Trophoblast cell (in vitro differentiated cells and primary cell): ENCODE measurements at regions not wholly inside any gene's neighbourhood (a gene's known extent, or its start where the extent isn't known, plus 50 kb on each side); places are given as distances from the start of the nearest gene placed in this dataset.

Source experiments
- DNase-seq, 2 donors: peaks; one replicate each; pipeline ENCODE4 v3.0.0-alpha.2; 2016
- H2AFZ ChIP-seq: 2 replicates; pipeline ENCODE4 v1.6.1; 2013; ENCODE audit warnings: low read length, moderate library complexity, mild to moderate bottlenecking; ENCODE audit not compliant: insufficient read depth, poor library complexity
- H2AK5ac ChIP-seq: 2 replicates; pipeline ENCODE4 v1.6.1; 2013; ENCODE audit warnings: mild to moderate bottlenecking, low read length
- H2BK120ac ChIP-seq: 2 replicates; pipeline ENCODE4 v1.6.1; 2013; ENCODE audit warnings: low read length, mild to moderate bottlenecking, moderate library complexity; ENCODE audit not compliant: insufficient read depth, poor library complexity
- H2BK12ac ChIP-seq: 2 replicates; pipeline ENCODE4 v1.6.1; 2013; ENCODE audit warnings: mild to moderate bottlenecking, low read length, moderate library complexity
- H2BK5ac ChIP-seq: 2 replicates; pipeline ENCODE4 v1.6.1; 2013; ENCODE audit warnings: low read length, low read depth, moderate library complexity, mild to moderate bottlenecking; ENCODE audit not compliant: poor library complexity
- H3K14ac ChIP-seq: 2 replicates; pipeline ENCODE4 v1.6.1; 2013; ENCODE audit warnings: mild to moderate bottlenecking, low read length
- H3K18ac ChIP-seq: 2 replicates; pipeline ENCODE4 v1.6.1; 2013; ENCODE audit warnings: mild to moderate bottlenecking, low read length
- H3K23ac ChIP-seq: 2 replicates; pipeline ENCODE4 v1.6.1; 2013; ENCODE audit warnings: low read length
- H3K27ac ChIP-seq: 2 replicates; pipeline ENCODE4 v1.5.1; 2013; ENCODE audit warnings: low read depth, mild to moderate bottlenecking, inconsistent platforms, low read length, moderate library complexity
- H3K27me3 ChIP-seq: 2 replicates; pipeline ENCODE4 v1.6.1; 2013; ENCODE audit warnings: inconsistent platforms, mild to moderate bottlenecking, low read length, moderate library complexity; ENCODE audit not compliant: insufficient read depth
- H3K36me3 ChIP-seq, 2 experiments: 1 replicate in 1 of 2; 2 replicates in 1 of 2; pipeline ENCODE4 v1.6.1; 2013; ENCODE audit warnings: low read length in 2 of 2, mild to moderate bottlenecking in 2 of 2, moderate library complexity in 1 of 2; ENCODE audit not compliant: insufficient read depth in 2 of 2, control insufficient read depth in 1 of 2
- H3K4ac ChIP-seq: 2 replicates; pipeline ENCODE4 v1.6.1; 2013; ENCODE audit warnings: low read depth, mild to moderate bottlenecking, low read length, moderate library complexity
- H3K4me1 ChIP-seq, 2 experiments: 1 replicate in 1 of 2; 2 replicates in 1 of 2; pipeline ENCODE4 v1.6.1; 2013; ENCODE audit warnings: low read length in 2 of 2, mild to moderate bottlenecking in 2 of 2, moderate library complexity in 1 of 2; ENCODE audit not compliant: insufficient read depth in 2 of 2, control insufficient read depth in 1 of 2
- H3K4me2 ChIP-seq: 2 replicates; pipeline ENCODE4 v1.6.1; 2013; ENCODE audit warnings: inconsistent platforms, mild to moderate bottlenecking, low read length, moderate library complexity
- H3K4me3 ChIP-seq: 2 replicates; pipeline ENCODE4 v1.5.1; 2013; ENCODE audit warnings: mild to moderate bottlenecking, low read depth, low read length, inconsistent platforms
- H3K79me1 ChIP-seq: one replicate; pipeline ENCODE4 v1.6.1; 2013; ENCODE audit warnings: low read length
- H3K79me2 ChIP-seq: 2 replicates; pipeline ENCODE4 v1.6.1; 2013; ENCODE audit warnings: low read length, mild to moderate bottlenecking; ENCODE audit not compliant: control insufficient read depth, insufficient read depth, poor library complexity
- H3K9ac ChIP-seq: 2 replicates; pipeline ENCODE4 v1.6.1; 2013; ENCODE audit warnings: mild to moderate bottlenecking, low read length
- H3K9me3 ChIP-seq: 2 replicates; pipeline ENCODE4 v1.6.1; 2013; ENCODE audit warnings: low read depth, mild to moderate bottlenecking, control low read depth, inconsistent platforms, low read length; ENCODE audit not compliant: insufficient read depth
- H4K12ac ChIP-seq: 2 replicates; pipeline ENCODE4 v1.6.1; 2013; ENCODE audit warnings: low read depth, mild to moderate bottlenecking, low read length, moderate library complexity
- H4K8ac ChIP-seq: 2 replicates; pipeline ENCODE4 v1.6.1; 2013; ENCODE audit warnings: low read depth, mild to moderate bottlenecking, low read length, moderate library complexity
- H4K91ac ChIP-seq: one replicate; pipeline ENCODE4 v1.6.1; 2013; ENCODE audit warnings: low read depth, mild to moderate bottlenecking, low read length, moderate library complexity
- WGBS: extraction: QIAGEN DNeasy Blood & Tissue Kit; methylation state at CpG from one replicate; pipeline ENCODE4 v1.1.7; 2013; ENCODE audit warnings: missing lambda C conversion rate; ENCODE audit not compliant: insufficient read length, insufficient coverage; ENCODE audit errors: extremely low coverage; 5-methylcytosine and 5-hydroxymethylcytosine counted together

DNA sequence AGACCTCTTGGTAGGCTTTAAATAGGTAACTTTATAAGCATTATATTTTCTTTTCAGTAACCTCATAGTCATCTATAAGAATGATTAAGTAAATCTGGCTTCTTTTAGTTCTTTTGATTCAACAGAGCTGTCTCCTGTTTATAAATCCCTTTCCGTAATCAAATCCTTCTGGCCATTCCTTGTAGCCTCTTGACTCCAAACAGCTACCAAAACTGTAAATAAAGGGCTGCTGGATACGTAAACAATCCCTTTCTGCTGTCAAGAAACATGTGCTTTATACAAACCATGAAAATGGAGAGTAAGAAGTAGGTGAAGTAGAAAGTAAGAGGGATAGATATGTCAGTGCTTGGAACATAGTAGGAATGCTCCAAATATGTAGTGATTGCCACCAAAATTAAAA, 183.2 kb upstream of the CASK start:
- H2BK12ac ChIP-seq, result no peak overlapping the region
- no peak overlapping the region for H2BK5ac ChIP-seq
- H3K79me2 ChIP-seq, result no peaks in the 10 kb centered on the region
- H3K4me2 ChIP-seq, result no peak overlapping the region
- peaks cover 0 to 4% of the 10 kb centered on the region in 2 experiments for H3K4me1 ChIP-seq
- H3K23ac ChIP-seq, result no peak overlapping the region
- DNase-seq, result no peak
- H4K91ac ChIP-seq, result no peak overlapping the region
- no peaks in the 10 kb centered on the region for H3K9me3 ChIP-seq
- H3K79me1 ChIP-seq, result no peaks in the 10 kb centered on the region
- H4K8ac ChIP-seq, result no peak overlapping the region
- H3K4ac ChIP-seq, result no peak overlapping the region
- H3K4me3 ChIP-seq, result no peak overlapping the region
- no peak overlapping the region for H2BK120ac ChIP-seq
- no CpG with 5 or more reads among the region's 2 CpGs for WGBS
- H3K14ac ChIP-seq, result no peak overlapping the region
- no peak overlapping the region for H3K18ac ChIP-seq
- no peak overlapping the region for H4K12ac ChIP-seq
- no peak overlapping the region for H2AFZ ChIP-seq
- H3K36me3 ChIP-seq, result no peaks in the 10 kb centered on the region
- no peaks in the 10 kb centered on the region for H3K27me3 ChIP-seq
- H3K9ac ChIP-seq, result no peak overlapping the region
- H3K27ac ChIP-seq, result no peak overlapping the region
- no peak overlapping the region for H2AK5ac ChIP-seq

GRCh38 chrX:42102586-42103282, 179.4 kb upstream of the CASK start:
- WGBS, result no CpG with 5 or more reads among the region's 4 CpGs
- Histone ChIP-seq H3K9ac (no peak overlapping the region), H3K4me2 (no peak overlapping the region), H3K4ac (no peak overlapping the region), H3K79me2 (no peaks in the 10 kb centered on the region), H2AK5ac (no peak overlapping the region), H3K27ac (no peak overlapping the region), H4K12ac (no peak overlapping the region), H3K4me3 (no peak overlapping the region), H3K18ac (no peak overlapping the region), H2BK120ac (no peak overlapping the region), H2BK5ac (no peak overlapping the region), H3K4me1 (no peaks in the 10 kb centered on the region), H3K9me3 (no peaks in the 10 kb centered on the region), H3K27me3 (no peaks in the 10 kb centered on the region), H3K14ac (no peak overlapping the region), H2AFZ (no peak overlapping the region), H3K36me3 (no peaks in the 10 kb centered on the region), H2BK12ac (no peak overlapping the region), H3K79me1 (no peaks in the 10 kb centered on the region), H3K23ac (no peak overlapping the region), H4K8ac (no peak overlapping the region), H4K91ac (no peak overlapping the region)
- peak; percentile 77 to 79 for DNase-seq

GRCh38 chrX:42098900-42099299, 175.5 kb upstream of the CASK start:
- no peaks in the 10 kb centered on the region for H3K79me2 ChIP-seq

GRCh38 chrX:42097486-42097885, 174.1 kb upstream of the CASK start:
- no peak overlapping the region for H3K4ac ChIP-seq
- no peak overlapping the region for H3K9ac ChIP-seq
- no peak overlapping the region for H2BK5ac ChIP-seq
- H3K18ac ChIP-seq, result no peak overlapping the region
- no peaks in the 10 kb centered on the region for H3K27me3 ChIP-seq
- H3K14ac ChIP-seq, result no peak overlapping the region
- H3K36me3 ChIP-seq, result no peaks in the 10 kb centered on the region
- no peaks in the 10 kb centered on the region for H3K9me3 ChIP-seq
- no peak overlapping the region for H4K91ac ChIP-seq
- H2AK5ac ChIP-seq, result no peak overlapping the region
- no peak overlapping the region for H2BK120ac ChIP-seq
- no peak overlapping the region for H4K8ac ChIP-seq
- no peak overlapping the region for H2BK12ac ChIP-seq
- H3K4me3 ChIP-seq, result no peak overlapping the region
- no peak overlapping the region for H3K27ac ChIP-seq
- no peaks in the 10 kb centered on the region for H3K4me1 ChIP-seq
- H2AFZ ChIP-seq, result no peak overlapping the region
- DNase-seq, result no peak
- no peak overlapping the region for H3K4me2 ChIP-seq
- H3K79me2 ChIP-seq, result no peaks in the 10 kb centered on the region
- WGBS, result no CpG with 5 or more reads among the region's 4 CpGs
- H4K12ac ChIP-seq, result no peak overlapping the region
- no peak overlapping the region for H3K23ac ChIP-seq
- H3K79me1 ChIP-seq, result no peaks in the 10 kb centered on the region

More at GRCh38 chrX:42098900-42099299, 175.5 kb upstream of the CASK start:
- no peak overlapping the region for H3K4me2 ChIP-seq
- no peaks in the 10 kb centered on the region for H3K79me1 ChIP-seq
- no peak overlapping the region for H2BK12ac ChIP-seq
- H2AFZ ChIP-seq, result no peak overlapping the region
- no peaks in the 10 kb centered on the region for H3K27me3 ChIP-seq
- H4K8ac ChIP-seq, result no peak overlapping the region
- H3K4me3 ChIP-seq, result no peak overlapping the region
- no peak overlapping the region for H3K9ac ChIP-seq
- no peak overlapping the region for H2AK5ac ChIP-seq
- no peak overlapping the region for H4K91ac ChIP-seq
- no peak overlapping the region for H4K12ac ChIP-seq
- H3K9me3 ChIP-seq, result no peaks in the 10 kb centered on the region
- no peak overlapping the region for H2BK5ac ChIP-seq
- H3K36me3 ChIP-seq, result no peaks in the 10 kb centered on the region
- H3K27ac ChIP-seq, result no peak overlapping the region
- no peak overlapping the region for H3K14ac ChIP-seq
- WGBS, result no CpG with 5 or more reads among the region's 11 CpGs
- H3K23ac ChIP-seq, result no peak overlapping the region
- DNase-seq, result no peak
- no peak overlapping the region for H3K18ac ChIP-seq
- no peaks in the 10 kb centered on the region for H3K4me1 ChIP-seq
- no peak overlapping the region for H2BK120ac ChIP-seq
- H3K4ac ChIP-seq, result no peak overlapping the region
